ENCODE measurements at regions not wholly inside any gene's neighbourhood (a gene's known extent, or its start where the extent isn't known, plus 50 kb on each side); places are given as distances from the start of the nearest gene placed in this dataset.

DNA sequence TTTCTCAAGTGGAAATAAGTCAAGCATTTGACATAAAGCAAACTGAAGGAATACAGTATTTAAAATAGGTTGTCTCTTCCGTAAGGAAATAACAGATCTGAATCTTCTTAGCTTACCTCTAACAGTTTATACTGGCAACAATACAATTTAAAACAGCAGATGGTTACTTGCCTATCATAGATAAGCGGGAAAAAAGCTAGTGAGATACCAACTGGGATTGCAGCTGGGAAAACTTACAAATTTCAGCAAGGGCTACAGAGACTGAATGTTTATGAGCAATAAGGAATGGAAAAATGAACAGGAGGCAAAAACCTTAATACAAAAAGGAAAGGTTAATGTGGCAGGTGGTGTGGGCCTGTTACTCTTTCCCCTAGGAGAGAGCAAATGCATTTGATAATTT is 220.0 kb downstream of the RASSF9 start (continued):
- TF ChIP-seq EZH2 (IDR thresholded peaks at IDR 0.05; ENCODE audit: low read depth, low read length, severe bottlenecking) (no peak), POLR2AphosphoS5 (IDR thresholded peaks at IDR 0.05; ENCODE audit: low read depth, low read length) (no peak), HDAC6 (IDR thresholded peaks at IDR 0.05; ENCODE audit: low read depth, low read length) (no peak)
